Osteocyte (in vitro differentiated cells): ENCODE measurements at regions not wholly inside any gene's neighbourhood (a gene's known extent, or its start where the extent isn't known, plus 50 kb on each side); places are given as distances from the start of the nearest gene placed in this dataset.

ENCODE experiments used
- DNase-seq: peaks from one replicate; pipeline ENCODE4 v3.0.0; 2021; ENCODE audit warnings: mixed read lengths; ENCODE audit not compliant: unreplicated experiment; ENCODE audit errors: extremely low spot score
- H3K27ac Mint-ChIP-seq: one replicate; pipeline ENCODE4 v1.8.0; 2021; ENCODE audit warnings: mild to moderate bottlenecking, mixed read lengths; ENCODE audit not compliant: unreplicated experiment
- H3K27me3 Mint-ChIP-seq: one replicate; pipeline ENCODE4 v1.8.0; 2021; ENCODE audit warnings: mixed read lengths; ENCODE audit not compliant: unreplicated experiment
- H3K36me3 Mint-ChIP-seq: one replicate; pipeline ENCODE4 v1.8.0; 2021; ENCODE audit warnings: mixed read lengths; ENCODE audit not compliant: unreplicated experiment
- H3K4me1 Mint-ChIP-seq: one replicate; pipeline ENCODE4 v1.8.0; 2021; ENCODE audit warnings: mixed read lengths; ENCODE audit not compliant: unreplicated experiment
- H3K4me3 Mint-ChIP-seq: one replicate; pipeline ENCODE4 v1.8.0; 2021; ENCODE audit warnings: mild to moderate bottlenecking, moderate library complexity, mixed read lengths; ENCODE audit not compliant: unreplicated experiment
- H3K9me3 Mint-ChIP-seq: one replicate; pipeline ENCODE4 v1.8.0; 2021; ENCODE audit warnings: mixed read lengths; ENCODE audit not compliant: unreplicated experiment
- TF ChIP-seq, protein P1 (sequence below): fragments of 200-600 bp; sonication (generic); IDR thresholded peaks from 2 replicates; pipeline ENCODE4 v1.5.0; 2021; ENCODE audit warnings: antibody characterized with exemption, mild to moderate bottlenecking, moderate library complexity

DNA sequence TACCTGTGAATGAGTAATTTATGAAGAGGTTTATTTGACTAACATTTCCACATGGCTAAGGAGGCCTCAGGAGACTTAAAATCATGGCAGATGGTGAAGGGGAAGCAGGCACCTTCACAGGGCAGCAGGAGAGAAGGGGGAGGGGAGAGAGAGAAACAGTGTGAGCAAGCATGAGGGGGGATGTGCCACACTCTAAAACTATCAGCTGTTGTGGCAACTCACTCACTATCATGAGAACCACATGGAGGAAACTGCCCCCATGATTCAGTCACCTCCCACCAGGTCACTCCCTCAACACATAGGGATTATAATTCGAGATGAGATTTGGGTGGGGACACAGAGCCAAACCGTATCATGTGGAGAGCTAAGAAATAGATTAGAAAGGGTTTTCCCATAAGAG, 309.0 kb downstream of the RDH14 start:
- H3K36me3 Mint-ChIP-seq = no peaks in the 10 kb centered on the region
- no peaks in the 10 kb centered on the region for H3K9me3 Mint-ChIP-seq
- H3K4me1 Mint-ChIP-seq = no peaks in the 10 kb centered on the region
- H3K27me3 Mint-ChIP-seq = peaks cover 8% of the 10 kb centered on the region
- DNase-seq = no peak
- no peak overlapping the region for H3K4me3 Mint-ChIP-seq
- TF ChIP-seq, protein P1, sequence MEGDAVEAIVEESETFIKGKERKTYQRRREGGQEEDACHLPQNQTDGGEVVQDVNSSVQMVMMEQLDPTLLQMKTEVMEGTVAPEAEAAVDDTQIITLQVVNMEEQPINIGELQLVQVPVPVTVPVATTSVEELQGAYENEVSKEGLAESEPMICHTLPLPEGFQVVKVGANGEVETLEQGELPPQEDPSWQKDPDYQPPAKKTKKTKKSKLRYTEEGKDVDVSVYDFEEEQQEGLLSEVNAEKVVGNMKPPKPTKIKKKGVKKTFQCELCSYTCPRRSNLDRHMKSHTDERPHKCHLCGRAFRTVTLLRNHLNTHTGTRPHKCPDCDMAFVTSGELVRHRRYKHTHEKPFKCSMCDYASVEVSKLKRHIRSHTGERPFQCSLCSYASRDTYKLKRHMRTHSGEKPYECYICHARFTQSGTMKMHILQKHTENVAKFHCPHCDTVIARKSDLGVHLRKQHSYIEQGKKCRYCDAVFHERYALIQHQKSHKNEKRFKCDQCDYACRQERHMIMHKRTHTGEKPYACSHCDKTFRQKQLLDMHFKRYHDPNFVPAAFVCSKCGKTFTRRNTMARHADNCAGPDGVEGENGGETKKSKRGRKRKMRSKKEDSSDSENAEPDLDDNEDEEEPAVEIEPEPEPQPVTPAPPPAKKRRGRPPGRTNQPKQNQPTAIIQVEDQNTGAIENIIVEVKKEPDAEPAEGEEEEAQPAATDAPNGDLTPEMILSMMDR = no peak
- H3K27ac Mint-ChIP-seq = no peak overlapping the region

DNA sequence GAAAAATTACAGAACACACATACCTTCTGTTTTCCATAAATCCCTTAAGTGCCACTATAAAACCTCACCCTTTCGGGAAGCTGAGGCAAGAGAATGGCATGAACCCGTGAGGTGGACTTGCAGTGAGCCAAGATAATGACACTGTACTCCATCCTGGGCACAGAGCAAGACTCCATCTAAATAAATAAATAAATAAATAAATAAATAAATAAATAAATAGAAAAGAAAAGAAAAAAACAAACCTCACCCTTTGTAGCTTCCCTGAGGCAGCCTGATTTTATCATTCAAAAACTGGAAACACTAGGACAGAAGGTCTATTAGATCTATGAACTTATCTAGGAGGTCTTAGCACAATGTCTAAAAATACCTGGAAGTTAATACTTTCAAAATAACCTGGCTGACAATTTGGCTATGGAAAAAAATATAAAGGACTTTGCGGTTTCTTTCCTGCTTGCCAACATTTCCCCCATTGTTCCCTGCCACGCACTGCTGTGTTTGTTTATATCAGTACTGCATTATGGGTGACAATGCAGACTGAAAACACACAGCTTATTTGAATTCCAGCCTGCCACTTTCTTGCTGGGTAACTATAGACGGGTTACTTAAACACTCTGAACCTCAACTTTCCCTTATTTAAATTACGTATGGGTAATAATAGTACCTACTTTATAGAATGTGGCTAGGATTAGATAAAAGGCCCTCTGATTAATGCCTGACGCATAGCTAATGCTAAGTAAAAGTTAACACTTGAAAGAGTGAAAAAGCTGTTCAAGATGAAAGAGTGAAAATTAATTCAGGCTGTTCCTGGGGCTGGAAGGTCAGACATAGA, 313.0 kb downstream of the RDH14 start:
- H3K27ac Mint-ChIP-seq = no peak overlapping the region
- DNase-seq = no peak
- H3K4me3 Mint-ChIP-seq = no peak overlapping the region
- TF ChIP-seq, protein P1 = no peak
- no peaks in the 10 kb centered on the region for H3K9me3 Mint-ChIP-seq
- H3K4me1 Mint-ChIP-seq = no peaks in the 10 kb centered on the region
- H3K36me3 Mint-ChIP-seq = no peaks in the 10 kb centered on the region
- peaks cover 13% of the 10 kb centered on the region for H3K27me3 Mint-ChIP-seq

DNA sequence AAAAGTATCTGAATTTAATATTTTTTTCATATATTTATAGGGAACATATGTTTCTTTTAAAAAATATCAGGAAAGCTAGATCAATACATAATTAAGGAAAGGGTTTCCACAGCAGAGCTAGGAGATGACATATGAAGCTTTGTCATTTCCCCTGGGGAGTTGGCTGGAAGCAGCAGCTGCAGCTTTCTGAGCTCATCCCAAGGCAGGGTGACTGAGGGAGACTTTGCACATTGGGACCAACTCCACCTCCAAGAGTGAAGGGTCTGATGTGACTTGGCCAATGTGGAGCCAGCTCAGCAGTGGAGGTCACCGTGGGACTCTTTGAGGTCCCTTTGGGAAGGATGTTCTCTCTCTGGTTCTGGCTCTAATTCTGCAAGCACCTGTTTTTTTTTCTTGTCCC, 315.1 kb downstream of the RDH14 start:
- H3K4me1 Mint-ChIP-seq = no peaks in the 10 kb centered on the region
- peaks cover 13% of the 10 kb centered on the region for H3K27me3 Mint-ChIP-seq
- TF ChIP-seq, protein P1 = no peak
- no peak overlapping the region for H3K4me3 Mint-ChIP-seq
- no peaks in the 10 kb centered on the region for H3K9me3 Mint-ChIP-seq
- no peaks in the 10 kb centered on the region for H3K36me3 Mint-ChIP-seq
- H3K27ac Mint-ChIP-seq = no peak overlapping the region
- DNase-seq = no peak

DNA sequence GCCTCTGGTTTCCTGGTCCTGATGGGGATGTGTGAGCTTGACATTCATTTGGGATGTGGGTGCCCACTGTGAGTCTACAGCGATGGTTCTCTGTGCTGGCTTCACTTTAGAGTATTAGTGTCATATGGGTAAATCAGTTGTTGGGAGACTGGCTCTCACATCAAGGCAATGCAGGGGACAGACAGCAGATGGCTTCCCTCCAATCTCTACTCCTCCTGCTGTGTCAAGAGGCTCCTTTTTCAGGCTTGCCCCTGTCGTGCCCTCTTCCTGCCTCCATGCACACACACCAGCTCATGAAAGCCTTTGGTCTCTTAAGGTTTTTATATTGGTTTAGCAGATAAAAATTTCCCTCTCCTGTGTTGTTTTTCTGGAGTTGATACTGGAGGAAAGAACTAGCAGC, 315.6 kb downstream of the RDH14 start:
- no peak for DNase-seq
- H3K36me3 Mint-ChIP-seq = no peaks in the 10 kb centered on the region
- H3K27ac Mint-ChIP-seq = no peak overlapping the region
- TF ChIP-seq, protein P1 = no peak
- H3K4me3 Mint-ChIP-seq = no peak overlapping the region
- H3K9me3 Mint-ChIP-seq = no peaks in the 10 kb centered on the region
- H3K4me1 Mint-ChIP-seq = no peaks in the 10 kb centered on the region
- peaks cover 10% of the 10 kb centered on the region for H3K27me3 Mint-ChIP-seq

DNA sequence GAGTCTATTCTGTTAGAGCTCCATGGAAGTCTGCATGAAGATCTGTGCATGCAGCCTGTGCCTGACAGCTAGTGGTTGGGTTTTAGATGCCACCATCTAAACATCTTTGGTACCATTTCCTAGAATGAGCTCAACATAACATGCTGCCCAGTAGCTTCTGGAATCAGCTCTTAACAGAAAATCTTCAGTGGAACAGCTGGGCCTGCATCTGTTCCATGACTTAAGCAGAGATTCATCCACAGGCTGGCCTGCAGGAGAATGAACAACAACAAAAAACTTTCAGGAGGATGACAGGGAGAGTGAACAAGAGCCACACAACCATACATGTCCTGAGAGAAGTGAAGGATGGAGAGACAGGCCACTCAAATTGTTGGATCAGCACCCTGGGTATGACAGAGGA, 316.6 kb downstream of the RDH14 start:
- Mint-ChIP-seq H3K36me3 (no peaks in the 10 kb centered on the region), H3K4me1 (no peaks in the 10 kb centered on the region), H3K27ac (no peak overlapping the region), H3K9me3 (no peaks in the 10 kb centered on the region), H3K4me3 (no peak overlapping the region), H3K27me3 (peaks cover 10% of the 10 kb centered on the region)
- TF ChIP-seq, protein P1 = no peak
- no peak for DNase-seq
